ENCODE measurements at regions not wholly inside any gene's neighbourhood (a gene's known extent, or its start where the extent isn't known, plus 50 kb on each side); places are given as distances from the start of the nearest gene placed in this dataset.
"Not testable (repeated sequence)": the region's sequence is repeated elsewhere in the genome, so short reads cannot be mapped to it uniquely, and the experiment has no call there.

DNA sequence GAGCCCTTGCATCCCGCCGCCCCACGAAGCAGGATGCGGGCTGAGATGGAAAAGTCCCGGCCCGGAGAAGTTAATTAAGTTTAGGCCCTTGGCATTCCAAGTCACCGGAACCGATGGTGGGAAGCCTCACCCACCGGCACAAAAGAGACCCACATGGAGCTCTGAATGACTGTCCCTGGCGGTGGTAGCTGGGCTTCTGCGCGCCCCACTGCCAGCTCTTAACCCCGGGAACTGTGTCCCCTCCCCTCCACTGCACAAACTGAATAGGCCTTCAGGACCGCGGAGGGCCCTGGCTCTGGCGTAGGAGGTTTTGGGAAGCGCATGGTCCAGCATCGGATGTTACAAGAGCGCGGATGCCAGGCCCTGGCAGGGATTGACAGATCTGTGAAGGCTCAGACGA lies 291.1 kb upstream of the TUT7 start:
- ATAC-seq = no peak

DNA sequence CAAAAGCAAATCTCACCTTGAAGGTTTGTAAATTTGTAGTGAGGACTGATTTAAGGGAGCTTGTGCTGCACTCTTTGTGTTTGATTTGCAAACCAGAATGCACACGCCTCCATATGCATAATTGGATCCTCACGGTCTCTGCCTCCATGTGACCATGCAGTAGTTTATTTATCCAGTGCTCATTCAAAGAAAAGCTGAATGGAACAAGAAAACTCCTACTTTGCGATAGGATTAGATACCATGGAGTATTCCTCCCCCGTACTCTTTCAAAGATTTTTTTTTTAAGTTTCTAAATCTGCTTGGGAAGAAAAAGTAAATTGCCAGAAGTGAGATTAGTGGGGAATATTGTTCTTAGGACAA lies 290.4 kb upstream of the TUT7 start:
- ATAC-seq = no peak

DNA sequence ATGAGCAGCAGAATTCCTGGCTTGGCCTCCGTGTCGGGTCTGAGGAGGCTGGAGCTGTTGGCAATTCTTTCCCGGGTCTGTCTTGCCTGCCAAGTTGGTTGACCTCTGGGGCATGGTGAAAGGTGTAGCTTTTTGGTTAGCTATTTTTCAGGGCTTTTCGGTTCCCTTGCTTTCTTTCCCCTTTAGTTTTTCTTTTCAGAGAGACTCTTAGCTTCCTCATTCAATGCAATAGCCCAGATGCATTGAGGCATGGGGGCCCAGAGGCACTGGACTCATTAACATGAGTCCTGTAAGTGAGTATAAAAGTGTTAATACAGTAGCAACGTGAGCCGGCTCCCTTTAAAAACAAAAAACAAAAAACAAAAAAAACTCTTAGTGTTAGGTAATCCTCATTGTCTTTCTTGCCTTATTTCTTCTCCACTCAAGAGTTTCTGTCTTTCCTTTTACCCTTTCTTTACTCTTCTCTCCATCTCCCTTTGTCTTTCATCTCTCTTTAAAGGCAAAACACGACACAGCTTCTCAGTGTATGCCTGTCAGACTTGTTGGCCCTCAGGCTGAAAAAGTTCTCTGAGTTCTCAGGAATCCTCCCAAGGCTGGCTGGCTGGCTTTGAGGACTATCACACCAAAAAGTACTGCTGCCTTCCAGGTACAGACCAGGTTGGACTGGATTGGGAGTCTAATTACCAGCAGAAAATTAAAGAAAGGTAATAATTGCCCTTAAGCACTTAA lies 289.9 kb upstream of the TUT7 start:
- ATAC-seq = no peak

DNA sequence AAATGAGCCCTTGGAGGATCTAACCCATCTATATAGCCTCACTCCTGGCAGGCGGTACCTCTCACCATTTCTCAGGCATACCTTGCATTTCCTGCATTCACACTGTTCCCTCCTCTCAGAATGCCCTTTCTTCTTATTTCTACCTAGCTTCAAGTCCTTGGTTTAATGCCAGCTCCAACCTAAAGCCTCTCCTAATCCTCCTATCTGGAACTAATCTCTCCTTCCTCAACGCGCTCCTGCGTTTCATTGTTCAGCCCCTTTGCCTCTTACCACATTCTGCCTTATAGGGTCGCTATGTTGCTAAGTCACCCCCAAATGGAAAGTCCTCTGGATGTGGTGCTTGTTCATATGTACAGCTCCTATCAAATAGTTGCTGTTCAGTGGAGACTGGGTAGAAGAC lies 288.5 kb upstream of the TUT7 start:
- no peak for ATAC-seq

DNA sequence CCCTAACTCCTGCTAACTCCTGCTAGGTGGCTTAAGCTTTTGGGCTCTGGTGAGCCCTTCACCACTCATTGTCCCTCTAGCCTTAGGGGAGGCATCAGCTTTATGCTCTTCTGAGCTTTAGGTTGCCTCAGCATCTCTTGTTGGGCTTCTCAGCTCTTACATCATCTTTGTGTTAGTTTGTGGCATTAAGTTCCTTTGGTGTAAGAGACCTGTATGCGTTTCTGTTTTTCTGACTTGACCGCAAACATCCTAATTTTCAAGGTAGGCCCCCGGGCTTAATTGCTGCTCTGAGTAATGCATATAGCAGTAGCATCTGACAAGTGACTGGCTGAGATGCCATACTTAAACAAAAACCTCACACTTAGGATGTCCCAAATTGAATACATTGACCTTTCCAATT lies 287.8 kb upstream of the TUT7 start:
- ATAC-seq = no peak

DNA sequence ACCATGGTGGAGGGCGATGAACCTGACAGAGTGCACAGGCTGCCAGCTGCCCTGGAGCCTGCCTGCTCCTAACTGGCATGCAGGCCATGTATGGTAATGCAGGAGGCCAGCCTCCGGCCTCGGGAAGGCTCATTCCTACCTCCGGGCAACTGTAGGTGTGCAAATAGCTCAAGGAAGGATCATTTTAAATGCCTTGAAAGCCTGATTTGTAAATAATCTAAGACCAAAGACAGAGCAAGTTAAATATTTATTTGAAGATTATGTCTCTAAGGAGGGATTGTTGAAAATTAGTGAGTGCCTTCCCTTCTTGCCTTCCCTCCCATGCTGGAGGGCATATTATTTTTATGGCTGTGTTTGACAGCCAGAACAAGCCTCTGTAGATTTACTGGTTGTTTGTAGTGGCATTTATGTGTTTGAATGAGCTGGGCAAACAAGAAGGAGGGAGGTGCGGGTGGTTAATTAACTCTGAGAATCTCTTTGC lies 285.7 kb upstream of the TUT7 start:
- no peak for ATAC-seq

DNA sequence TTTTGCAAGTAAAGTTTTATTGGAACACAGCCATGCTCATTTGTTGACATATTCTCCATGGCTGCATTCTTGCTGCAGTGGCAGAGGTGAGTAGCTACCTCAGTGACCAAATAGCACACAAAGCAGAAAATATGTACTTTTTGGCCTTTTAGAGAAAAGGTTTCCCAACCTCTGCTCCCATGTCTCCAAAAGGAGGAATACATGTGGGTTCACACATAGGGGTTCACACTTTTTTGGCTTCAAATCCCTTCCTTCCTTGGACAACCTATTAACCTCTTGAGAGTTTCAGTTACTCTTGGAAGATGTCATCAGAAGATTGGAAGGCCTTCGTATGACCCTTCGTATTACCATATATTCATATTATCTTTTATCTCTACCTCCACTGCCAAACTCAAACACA lies 285.1 kb upstream of the TUT7 start:
- ATAC-seq = no peak

DNA sequence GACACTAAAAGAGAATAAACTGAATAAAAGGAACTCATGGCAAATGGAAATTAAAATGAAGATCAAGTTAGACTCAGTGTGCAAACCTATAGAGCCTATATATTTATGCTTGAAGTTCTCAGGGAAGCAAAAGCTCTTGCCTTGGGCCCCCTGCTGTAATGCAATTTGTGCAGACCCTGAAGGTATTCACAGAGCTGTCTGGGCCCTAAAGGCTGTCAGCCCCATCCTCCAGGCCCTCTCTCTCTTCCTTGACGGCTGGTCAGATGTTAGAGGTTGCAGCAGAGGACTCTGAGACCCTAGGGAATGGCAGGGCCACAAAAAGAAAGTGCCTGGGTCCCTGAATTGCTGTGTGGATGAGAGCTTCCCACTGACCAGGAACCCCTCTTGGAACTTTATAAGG lies 283.9 kb upstream of the TUT7 start:
- ATAC-seq = no peak

DNA sequence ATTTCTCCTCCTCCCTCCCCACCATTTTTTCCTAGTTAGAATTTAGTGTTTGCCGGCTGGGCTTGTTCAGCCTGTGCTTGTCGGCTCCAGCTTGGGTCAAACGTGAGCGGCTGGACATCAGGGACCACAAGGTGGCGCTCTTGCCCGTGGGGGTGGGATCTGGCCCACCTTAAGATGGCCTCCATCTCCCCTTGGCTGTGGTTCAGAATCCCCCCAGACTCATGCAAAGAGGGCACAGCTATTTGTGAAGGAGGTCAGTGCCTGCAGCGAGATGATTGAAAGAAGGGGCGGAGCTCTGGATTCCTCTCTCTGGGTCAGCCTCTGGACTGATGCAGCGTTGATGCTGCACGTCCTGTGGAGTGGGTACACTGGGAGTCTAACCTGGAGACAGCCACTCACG lies 283.3 kb upstream of the TUT7 start:
- ATAC-seq = no peak

DNA sequence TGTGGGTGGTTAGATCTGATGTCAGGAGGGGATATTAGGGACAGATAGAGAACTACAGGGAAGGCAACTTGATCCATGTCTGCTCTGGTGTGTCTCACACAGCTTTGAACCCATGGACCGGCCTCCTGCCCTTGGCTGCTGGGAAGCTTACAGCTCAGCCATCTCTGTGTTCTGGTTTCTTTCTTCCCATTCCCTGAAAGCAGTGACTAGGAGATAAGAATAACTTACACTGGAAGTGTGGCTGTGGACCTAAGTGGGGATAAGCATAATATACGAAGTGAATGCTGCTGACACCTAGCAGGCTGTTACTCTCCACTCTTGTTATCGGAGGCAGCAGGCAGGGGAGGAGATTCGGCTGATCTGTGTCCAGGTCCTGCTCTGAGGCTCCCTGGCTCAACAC lies 282.3 kb upstream of the TUT7 start:
- ATAC-seq = no peak

DNA sequence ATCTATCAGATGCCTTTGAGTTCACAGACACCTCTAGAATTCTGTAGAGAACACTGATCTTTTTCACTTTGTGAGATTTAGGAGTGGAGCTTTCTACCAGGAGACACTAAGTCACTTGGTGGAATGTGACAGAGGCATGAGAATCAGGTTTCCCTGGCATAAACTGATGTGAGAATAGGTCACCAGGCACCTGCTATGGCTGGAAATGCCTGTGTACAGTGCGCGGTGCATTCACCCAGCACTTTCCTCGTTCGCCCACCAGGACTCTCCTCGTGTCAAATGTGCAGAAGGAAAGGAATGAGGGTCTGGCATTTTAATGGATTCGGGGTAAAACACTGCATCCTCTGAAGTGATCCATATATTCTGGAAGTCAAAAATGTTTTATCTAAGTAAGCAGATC lies 281.8 kb upstream of the TUT7 start:
- ATAC-seq = no peak

DNA sequence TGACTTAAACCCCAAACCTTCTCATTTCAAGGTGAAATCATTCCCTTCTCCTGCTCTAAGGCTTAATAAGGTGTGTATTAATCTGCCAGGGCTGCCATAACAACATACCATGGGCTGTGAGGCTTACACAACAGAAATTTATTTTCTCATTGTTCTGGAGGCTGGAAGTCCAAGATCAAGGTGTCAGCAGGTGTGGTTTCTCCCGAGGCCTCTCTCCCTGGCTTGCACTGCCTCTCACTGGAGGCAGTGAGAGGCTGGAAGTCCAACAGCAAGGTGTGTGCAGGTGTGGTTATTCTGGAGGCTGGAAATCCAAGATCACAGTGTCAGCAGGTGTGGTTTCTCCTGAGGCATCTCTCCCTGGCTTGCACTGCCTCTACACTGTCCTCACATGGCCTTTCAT lies 280.3 kb upstream of the TUT7 start:
- ATAC-seq = no peak

DNA sequence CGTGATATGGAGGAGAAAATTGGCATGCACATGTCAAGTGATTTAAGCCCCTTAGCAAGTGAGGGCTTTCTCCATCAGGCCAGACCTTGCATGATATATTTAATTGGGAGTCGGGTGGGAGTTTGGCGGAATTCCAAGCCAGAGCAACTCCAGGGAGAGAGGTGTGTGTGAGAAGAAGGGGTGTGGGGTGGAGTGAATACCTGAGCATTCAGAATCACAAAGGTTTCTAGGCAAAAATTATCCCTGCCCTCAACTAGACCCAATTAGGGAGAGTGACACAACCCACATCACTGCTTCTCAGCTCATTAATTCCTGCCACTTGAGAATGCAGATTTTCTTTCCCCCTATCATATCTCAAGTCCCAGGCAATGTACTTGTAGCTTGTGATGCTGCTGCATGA lies 279.7 kb upstream of the TUT7 start:
- no peak for ATAC-seq

DNA sequence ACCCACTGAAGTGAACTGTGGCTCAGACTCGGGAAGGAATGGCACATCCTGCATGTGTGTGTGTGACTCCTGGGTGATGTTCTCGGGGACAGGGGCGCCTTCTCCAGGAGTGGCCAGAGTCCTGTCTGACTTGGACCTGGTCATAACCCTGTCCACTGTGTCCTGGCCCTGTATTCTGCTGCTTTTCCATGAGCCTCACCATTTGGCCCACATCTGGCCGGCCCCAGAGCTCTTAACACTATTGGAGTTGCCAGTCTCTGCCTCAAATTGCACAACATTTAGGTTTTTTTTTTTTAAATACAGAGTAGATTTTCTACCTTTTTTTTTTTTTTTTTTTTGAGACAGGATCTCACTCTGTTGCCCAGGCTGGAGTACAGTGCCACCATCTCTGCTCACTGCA lies 278.3 kb upstream of the TUT7 start:
- no peak for ATAC-seq

DNA sequence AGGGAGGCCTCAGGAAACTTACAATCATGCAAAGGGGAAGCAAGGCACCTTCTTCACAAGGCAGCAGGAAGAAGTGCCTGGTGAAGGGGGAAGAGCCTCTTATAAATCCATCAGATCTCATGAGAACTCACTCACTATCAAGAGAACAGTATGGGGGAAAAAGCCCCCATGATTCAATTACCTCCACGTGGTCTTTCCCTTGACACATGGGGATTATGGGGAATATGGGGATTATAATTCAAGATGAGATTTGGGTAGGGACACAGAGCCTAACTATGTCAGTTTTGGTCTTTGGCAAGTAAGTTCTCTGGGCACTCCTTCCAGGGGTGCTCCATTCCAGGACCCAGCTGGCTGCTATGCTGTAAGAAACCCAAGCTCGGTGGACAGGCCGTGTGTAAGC lies 275.3 kb upstream of the TUT7 start:
- no peak for ATAC-seq

DNA sequence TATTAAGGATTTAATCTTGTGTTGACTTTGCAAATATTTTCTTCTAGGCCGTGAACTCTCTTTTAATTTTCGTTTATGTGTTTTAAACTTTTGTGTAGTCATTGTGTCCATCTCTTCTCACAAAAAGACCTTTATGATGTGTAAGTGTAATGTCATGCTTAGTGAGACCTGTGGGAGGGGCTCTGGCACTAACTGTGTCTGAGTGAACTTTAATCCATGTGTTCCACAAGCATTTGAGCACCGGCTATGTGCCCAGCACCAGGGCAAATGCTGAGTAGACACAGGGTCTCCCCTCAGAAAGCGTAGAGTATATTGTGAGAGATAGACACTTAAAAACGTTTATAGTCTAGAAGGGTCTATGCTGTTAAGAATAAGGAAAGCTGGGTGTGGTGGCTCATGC lies 272.6 kb upstream of the TUT7 start:
- no peak for ATAC-seq

DNA sequence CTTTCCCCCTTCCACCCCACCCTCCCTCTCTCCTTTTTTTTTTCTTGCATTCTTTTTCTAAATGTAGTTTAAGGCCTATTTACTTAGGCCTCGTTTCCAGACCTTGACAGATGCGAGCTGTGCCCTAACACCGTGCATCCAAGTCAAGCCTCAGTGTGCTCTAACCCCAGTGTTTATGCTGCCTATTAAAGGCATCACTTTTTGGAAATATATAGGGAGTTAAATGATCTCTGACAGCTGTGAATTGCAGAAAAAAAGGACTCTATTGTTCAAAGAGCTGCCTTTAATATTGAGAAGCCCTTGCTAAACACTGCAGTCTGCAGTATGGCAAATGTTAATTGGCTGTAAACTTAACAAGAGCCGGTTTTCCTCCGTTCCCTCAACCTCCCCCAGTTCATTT lies 270.4 kb upstream of the TUT7 start:
- no peak for ATAC-seq

DNA sequence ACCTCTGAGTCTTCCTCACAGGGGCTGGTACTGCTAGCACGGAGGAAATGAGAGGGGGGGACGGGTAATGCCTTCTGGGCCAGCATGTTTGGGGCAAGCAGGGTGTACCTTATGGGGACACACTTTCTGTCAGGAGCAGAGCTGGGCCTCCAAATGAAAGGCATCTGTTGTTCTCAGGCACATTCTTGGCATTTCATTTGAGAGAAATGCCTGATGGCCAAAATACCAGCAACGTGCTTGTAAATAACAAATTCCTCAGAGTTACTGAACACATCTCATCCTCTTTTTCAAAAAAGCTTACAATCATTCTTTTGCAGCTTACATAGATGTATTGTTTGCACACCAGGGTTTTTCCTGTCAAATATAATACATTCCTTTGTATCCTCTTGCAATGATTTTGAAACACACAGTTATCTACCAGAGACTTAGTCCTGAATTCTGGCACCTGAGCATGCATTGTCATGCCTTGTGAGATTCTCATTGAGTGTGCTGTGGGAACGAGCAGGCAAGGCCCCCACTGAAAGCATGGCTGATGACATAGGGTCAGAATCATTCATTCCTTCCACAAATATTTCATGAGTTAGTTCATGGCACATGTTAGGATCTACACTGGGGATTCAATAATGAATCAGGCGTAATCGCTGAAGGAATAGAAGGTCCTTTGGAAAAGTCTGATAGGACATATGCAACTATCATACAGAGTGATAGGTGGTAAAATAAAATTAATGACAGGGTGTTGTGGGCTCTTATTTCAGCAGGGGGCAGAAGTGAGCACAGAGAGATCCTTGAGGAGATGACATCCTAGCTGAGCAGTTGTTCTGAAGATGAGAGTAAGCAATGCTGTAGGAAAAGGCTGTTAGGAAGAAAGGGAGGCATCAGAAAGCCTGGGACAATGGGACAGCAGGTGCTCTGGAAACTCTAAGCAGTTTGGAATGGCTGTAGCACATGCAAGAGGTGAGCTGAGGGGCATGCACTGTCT lies 260.9 kb upstream of the TUT7 start:
- ATAC-seq = no peak

DNA sequence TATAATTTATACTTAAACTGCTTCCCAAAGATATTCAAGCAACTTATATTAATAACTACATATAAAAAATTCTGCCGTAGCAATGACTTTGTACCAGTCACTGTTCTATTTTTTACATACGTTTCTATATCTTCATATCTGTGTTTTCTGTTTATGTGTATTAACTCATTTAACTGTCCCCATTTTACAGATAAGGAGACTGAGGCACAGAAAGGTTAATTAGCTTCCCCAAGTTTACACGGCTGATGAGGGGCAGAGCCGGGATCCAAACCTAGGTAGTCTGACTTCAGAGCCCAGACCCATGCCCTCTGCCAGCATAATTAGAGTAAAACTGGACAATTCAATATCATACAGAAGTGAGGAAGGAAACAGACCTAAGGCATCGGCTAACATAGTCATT lies 259.7 kb upstream of the TUT7 start:
- ATAC-seq = no peak

DNA sequence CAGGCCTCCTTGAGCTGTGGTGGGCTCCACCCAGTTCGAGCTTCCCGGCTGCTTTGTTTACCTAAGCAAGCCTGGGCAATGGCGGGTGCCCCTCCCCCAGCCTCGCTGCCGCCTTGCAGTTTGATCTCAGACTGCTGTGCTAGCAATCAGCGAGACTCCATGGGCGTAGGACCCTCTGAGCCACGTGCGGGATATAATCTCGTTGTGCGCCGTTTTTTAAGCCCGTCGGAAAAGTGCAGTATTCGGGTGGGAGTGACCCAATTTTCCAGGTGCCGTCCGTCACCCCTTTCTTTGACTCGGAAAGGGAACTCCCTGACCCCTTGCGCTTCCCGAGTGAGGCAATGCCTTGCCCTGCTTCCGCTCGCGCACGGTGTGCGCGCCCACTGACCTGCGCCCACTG lies 257.3 kb upstream of the TUT7 start:
- not testable (repeated sequence) for ATAC-seq

DNA sequence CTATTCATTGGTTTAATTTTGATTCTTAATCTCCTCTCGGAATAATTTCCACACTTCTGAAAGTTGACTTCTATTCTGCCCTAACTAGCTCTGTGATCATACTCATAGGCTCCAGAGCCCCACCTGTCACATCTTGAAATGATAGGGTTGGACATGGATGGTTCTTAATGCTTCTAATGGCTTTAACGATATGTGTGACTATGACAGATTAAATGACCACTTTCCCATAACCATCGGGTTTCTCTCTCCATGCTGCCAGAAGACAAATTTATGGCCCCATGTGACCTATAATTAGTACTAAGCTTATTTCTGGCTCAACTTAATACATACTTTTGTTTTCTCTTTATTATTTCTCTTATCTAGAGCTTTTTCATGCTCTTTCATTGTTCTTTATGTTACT lies 251.1 kb upstream of the TUT7 start:
- ATAC-seq = no peak

DNA sequence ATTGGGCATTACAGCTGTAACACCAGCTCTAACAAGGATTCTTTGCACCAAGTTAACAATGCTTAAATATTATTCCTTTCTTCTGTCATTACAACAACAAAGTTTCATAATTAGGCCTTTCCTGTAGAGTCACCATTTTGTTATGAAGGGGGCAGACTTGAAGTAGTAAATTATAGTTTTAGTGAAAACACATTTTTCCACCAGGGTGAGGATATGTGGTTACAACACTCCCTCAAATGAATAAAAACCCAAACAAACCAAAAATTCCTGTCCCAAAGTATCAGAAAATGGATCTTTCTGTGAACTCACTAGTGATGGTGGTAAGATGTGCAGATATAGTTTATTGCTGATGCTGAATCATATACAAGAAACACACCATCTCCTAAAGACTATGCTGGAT lies 250.5 kb upstream of the TUT7 start:
- no peak for ATAC-seq

DNA sequence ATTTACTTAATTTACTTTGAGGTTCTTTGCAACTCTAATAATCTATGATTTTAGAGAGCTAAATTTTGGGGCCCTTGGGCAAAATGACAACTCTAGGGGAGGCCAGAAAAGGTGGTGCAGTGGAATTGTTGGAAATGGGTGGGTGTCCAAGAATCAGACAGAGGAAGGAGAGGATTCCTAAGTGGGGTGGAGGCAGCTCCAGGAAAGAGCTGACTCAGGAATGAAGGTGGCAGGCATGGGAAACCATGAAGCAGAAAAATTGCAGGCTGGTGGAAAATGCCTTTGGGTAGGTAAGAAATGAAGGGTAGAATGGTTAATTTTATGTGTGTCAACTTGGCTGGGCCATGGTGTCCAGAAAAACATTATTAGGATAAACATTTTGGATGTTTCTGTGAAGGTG lies 248.5 kb upstream of the TUT7 start:
- ATAC-seq = no peak

DNA sequence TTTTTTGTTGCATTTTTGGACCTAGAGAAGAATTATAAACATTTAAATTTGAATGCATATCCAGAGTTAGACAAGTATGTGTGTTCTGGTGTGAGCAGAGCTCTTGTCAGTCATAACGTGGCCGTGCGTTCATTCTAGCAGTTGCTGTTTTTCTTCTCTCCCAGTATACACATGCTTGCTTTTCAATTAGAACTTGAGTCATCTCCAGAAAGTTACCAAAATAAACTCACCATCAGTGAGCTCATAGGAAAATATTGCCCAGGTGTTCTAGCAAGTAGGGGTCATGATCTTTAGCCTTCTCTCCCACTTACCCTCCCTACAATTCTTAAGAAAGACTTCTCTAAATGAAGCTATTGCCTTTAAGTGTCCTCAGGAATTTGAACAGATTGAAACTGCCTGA lies 247.5 kb upstream of the TUT7 start:
- ATAC-seq = no peak

All from activated CD4-positive, CD25-positive, alpha-beta regulatory T cell treated with anti-CD3 and anti-CD28 coated beads, Interleukin-2, amount 50 U/mL, for 24 hours (primary cell).